ENCODE measurements at regions not wholly inside any gene's neighbourhood (a gene's known extent, or its start where the extent isn't known, plus 50 kb on each side); places are given as distances from the start of the nearest gene placed in this dataset.

DNA sequence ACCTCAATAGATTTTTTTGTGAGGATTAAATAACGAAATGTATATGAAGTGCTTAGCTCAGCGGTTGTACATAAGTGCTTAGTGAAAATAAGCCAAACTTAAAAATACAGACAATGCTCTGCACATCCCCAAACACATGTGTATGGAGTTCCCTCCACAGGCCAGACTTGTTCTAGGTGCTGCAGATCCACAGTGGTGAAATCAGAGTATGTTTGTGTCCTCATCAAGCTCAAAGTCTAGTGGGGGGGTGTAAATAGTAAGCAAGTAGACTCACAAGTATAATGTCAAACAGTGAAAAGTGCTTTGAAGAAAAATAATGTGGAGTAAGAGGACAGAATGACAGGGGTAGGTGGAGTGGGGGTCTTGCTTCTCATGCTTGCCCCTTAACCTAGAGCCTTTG lies 157.4 kb upstream of the SPRY4 start:
- Histone ChIP-seq H3K4me1 (no peaks in the 10 kb centered on the region), H3K27me3 (no peaks in the 10 kb centered on the region), H3K36me3 (no peaks in the 10 kb centered on the region), H3K9me3 (peaks cover 0 to 22% (median 7%) of the 10 kb centered on the region in 12 donors), H3K27ac (no peak overlapping the region), H3K4me3 (no peak overlapping the region)
- ATAC-seq: no peak
- no peak for DNase-seq
- intact Hi-C loops (cut with DNase I): no loop called here
- 92 to 96% (median 94%) methylated on average over 2 of the region's 2 CpGs for WGBS, 4 donors
- TF ChIP-seq POLR2A (IDR thresholded peaks at IDR 0.05): no peak
- TF ChIP-seq, protein P1, sequence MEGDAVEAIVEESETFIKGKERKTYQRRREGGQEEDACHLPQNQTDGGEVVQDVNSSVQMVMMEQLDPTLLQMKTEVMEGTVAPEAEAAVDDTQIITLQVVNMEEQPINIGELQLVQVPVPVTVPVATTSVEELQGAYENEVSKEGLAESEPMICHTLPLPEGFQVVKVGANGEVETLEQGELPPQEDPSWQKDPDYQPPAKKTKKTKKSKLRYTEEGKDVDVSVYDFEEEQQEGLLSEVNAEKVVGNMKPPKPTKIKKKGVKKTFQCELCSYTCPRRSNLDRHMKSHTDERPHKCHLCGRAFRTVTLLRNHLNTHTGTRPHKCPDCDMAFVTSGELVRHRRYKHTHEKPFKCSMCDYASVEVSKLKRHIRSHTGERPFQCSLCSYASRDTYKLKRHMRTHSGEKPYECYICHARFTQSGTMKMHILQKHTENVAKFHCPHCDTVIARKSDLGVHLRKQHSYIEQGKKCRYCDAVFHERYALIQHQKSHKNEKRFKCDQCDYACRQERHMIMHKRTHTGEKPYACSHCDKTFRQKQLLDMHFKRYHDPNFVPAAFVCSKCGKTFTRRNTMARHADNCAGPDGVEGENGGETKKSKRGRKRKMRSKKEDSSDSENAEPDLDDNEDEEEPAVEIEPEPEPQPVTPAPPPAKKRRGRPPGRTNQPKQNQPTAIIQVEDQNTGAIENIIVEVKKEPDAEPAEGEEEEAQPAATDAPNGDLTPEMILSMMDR (IDR thresholded peaks at IDR 0.05): no peak

DNA sequence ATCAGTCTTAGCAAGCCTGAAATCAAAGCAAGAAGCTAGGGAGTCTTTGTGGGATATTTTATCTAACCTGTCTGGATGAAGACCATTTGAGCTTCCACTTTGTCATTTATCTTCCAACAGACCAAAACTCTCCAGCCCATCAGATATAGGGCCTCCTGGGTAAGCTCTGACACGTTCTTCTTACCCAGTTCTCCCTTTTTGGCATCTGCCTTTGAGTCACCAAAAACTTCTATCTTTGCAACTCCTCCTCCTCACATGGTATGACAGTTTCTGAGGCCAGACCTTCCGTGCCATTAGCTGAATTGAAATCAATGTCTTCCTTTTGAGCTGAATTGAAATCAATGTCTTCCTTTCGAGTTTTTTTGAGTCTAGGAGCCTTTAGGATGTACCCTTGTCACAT lies 156.6 kb upstream of the SPRY4 start:
- Histone ChIP-seq H3K27me3 (no peaks in the 10 kb centered on the region), H3K9me3 (peaks cover 0 to 22% (median 7%) of the 10 kb centered on the region in 12 donors), H3K4me3 (no peak overlapping the region), H3K27ac (no peak overlapping the region), H3K4me1 (no peaks in the 10 kb centered on the region), H3K36me3 (no peaks in the 10 kb centered on the region)
- 72 to 89% (median 85%) methylated on average over 3 of the region's 3 CpGs for WGBS, 4 donors
- TF ChIP-seq POLR2A (IDR thresholded peaks at IDR 0.05): no peak
- TF ChIP-seq, protein P1 (IDR thresholded peaks at IDR 0.05): no peak
- no peak for ATAC-seq
- intact Hi-C loops (cut with DNase I): no loop called here
- DNase-seq: no peak

DNA sequence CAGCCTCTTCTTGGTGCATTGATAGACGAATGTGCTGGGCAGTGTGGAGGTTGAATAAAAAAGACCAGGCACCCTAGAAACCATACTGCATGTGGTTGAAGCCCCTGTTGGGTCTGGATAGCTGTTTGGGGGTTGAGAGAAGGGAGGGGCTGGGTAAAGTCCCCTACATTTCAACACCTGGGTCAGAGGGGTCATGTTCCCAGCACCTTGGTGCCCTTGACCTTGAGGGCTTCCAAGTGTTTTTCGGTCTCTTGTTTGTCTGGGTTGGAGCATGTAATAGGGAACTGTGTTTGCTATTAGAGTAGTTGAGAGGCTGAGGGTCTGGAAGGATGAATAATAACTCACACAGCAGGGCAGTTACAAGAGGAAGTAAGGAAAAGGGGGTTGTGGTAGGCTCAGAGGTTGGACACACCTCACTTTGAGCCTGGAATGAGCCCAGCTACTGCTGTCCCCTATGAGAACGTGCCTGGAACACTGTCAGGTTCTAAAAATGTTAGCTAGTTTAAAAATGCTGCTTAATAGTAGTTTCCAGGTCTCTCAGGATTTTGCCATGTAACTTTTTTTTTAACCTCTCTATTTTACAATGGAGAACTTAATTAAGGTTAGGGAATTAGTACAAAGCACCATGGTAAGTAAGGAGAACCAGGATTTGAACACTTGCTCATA lies 155.2 kb upstream of the SPRY4 start:
- H3K36me3 ChIP-seq: no peaks in the 10 kb centered on the region
- H3K4me1 ChIP-seq: no peaks in the 10 kb centered on the region
- no peak for TF ChIP-seq POLR2A (IDR thresholded peaks at IDR 0.05)
- TF ChIP-seq, protein P1 (IDR thresholded peaks at IDR 0.05): no peak
- ATAC-seq (no peak), DNase-seq (no peak)
- no peaks in the 10 kb centered on the region for H3K27me3 ChIP-seq
- H3K4me3 ChIP-seq: no peak overlapping the region
- peaks cover 0 to 15% (median 5%) of the 10 kb centered on the region in 12 donors for H3K9me3 ChIP-seq
- WGBS, 4 donors: 83 to 89% (median 88%) methylated on average over 3 of the region's 3 CpGs
- intact Hi-C loops (cut with DNase I): no loop called here
- H3K27ac ChIP-seq: no peak overlapping the region

DNA sequence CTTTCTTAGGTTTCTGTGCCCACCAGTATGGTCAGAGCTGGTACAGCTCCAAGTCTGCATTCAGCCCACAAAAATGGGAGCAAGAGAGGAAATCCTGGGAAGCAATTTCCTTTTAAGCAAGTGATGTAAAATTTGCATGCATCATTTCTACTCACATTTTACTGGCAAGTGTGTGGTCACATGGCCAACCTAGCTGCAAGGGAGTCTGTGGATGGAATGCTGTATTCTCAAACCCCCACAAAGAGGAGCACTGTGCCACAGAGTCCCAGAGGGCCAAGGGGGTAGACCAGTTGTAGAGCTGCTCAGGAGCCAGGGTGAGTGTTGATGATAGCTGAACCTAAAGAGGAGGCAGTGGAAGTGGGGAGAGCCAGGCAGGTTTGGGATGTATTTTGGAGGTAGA lies 154.3 kb upstream of the SPRY4 start:
- no peak for ATAC-seq
- Histone ChIP-seq H3K27me3 (no peaks in the 10 kb centered on the region), H3K27ac (no peak overlapping the region), H3K4me1 (no peaks in the 10 kb centered on the region), H3K4me3 (no peak overlapping the region), H3K9me3 (peaks cover 0 to 9% (median 2%) of the 10 kb centered on the region in 12 donors), H3K36me3 (no peaks in the 10 kb centered on the region)
- intact Hi-C loops (cut with DNase I): no loop called here
- no peak for DNase-seq
- TF ChIP-seq, protein P1 (IDR thresholded peaks at IDR 0.05): no peak
- no peak for TF ChIP-seq POLR2A (IDR thresholded peaks at IDR 0.05)

Measured in heart left ventricle (tissue), 16 donors.